NCI-H128 (cell line): ENCODE measurements at regions not wholly inside any gene's neighbourhood (a gene's known extent, or its start where the extent isn't known, plus 50 kb on each side); places are given as distances from the start of the nearest gene placed in this dataset.
"Not testable (repeated sequence)": the region's sequence is repeated elsewhere in the genome, so short reads cannot be mapped to it uniquely, and the experiment has no call there.

Source experiments
- DNase-seq: peaks from one replicate; lab custom pipeline; 2025; ENCODE audit not compliant: unreplicated experiment; lab: John Stamatoyannopoulos, UW

DNA sequence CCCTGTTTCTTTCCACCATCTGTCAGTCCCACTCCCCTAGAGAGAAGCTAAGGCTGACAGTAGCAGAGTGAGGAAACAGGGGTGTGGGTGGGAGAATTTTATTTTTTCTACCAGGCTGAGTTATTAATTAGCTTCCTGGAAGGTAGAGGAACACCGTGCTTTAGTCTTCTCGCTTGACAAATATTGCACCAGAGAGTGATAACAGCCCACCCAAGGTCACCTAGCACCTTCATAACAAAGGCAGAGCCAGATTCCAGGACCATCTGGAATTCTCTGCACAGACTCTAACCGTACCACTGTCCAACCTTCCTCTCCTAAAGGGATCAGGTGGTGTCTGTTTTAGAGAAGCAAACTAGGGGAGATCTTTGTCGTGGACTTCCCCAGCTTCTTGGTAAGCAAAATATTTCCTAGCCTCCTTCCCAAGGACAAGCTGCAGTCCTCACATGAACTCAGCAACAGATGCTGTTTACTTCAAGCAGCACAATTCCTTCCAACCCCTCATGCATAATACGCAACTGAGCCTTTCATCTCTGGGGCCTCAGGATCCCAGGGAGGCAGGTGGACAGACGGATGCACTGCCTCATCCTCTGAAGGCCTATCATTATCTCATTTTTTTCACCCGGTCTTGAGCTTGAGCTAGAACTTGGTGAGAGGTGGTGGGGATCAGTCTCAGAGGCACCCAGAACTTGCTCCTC, 308.7 kb upstream of the BRINP1 start:
- no peak for DNase-seq

GRCh38 chr9:119675951-119676350, 306.7 kb upstream of the BRINP1 start:
- DNase-seq, result peak; percentile 43

GRCh38 chr9:119672763-119673162, 303.5 kb upstream of the BRINP1 start:
- not testable (repeated sequence) for DNase-seq

DNA sequence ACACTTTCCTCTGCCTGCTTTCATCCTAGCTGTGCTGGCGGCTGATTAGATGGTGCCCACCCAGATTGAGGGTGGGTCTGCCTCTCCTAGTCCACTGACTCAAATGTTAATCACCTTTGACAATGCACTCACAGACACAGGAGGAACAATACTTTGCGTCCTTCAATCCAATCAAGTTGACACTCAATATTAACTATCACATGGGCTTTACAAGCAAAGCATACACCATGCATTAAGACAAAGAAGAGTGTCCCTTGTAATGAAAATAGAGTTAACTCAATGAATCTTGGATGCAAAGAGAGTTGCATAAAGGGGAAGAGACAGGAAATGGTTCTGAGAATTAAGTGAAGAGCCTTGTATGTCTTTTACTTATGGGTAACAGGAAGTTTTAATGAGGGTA, 298.7 kb upstream of the BRINP1 start:
- DNase-seq, result no peak

DNA sequence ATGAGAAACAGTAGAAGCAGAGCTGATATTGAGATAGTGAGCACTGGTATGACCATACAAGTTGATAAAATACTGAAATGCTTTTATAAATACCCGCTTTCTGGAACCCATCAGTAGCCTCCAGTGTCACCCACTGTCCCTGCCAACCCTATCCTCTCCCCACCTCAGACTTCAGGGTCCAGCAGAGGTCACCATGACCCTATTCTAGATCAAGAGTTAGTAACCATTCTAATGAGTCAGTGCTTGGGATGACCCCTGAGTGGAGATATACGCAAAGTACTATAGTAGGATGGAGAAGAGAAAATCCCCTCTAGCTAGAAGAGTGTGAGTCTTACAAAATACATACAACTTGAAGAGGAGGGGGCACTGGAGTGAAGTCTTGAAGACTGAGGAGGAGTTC, 297.9 kb upstream of the BRINP1 start:
- no peak for DNase-seq

DNA sequence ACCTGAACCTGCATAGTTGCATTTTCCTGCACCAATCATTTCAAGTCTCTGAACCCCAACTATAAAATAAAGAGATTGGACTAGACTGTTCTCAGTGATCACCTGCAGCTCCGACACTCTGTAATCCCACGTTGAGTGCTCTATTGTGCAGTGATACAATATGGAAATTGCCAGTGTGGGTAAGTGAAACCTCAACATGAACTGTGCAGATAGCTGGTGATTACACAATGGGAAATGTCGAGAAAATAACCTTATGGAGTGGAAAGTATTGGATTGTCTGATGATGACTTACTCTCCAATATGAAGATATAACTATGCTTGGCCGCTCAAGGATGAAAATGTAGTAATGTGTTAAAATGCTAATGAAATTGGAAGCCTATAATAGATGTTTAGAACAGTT, 293.1 kb upstream of the BRINP1 start:
- DNase-seq, result no peak

DNA sequence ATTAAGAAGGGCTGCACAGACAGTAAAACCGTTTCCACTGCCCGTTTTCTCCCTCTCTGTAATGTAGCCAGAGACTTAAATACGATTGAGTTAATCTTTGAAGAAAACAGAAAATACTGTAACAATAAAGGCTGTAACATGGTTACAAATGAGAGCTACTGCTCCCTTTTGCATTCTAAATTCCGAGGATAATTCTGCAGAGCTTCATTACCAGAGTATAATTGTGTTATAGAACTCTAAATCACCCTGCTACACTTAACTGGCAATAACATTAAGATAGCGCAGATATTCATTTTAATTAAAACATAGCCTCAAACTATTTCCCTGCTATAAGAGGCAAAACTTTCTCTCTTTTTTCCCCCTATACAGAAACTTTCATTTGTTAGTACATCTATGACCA, 283.7 kb upstream of the BRINP1 start:
- DNase-seq, result no peak

GRCh38 chr9:119649205-119649604, 280.0 kb upstream of the BRINP1 start:
- no peak for DNase-seq

DNA sequence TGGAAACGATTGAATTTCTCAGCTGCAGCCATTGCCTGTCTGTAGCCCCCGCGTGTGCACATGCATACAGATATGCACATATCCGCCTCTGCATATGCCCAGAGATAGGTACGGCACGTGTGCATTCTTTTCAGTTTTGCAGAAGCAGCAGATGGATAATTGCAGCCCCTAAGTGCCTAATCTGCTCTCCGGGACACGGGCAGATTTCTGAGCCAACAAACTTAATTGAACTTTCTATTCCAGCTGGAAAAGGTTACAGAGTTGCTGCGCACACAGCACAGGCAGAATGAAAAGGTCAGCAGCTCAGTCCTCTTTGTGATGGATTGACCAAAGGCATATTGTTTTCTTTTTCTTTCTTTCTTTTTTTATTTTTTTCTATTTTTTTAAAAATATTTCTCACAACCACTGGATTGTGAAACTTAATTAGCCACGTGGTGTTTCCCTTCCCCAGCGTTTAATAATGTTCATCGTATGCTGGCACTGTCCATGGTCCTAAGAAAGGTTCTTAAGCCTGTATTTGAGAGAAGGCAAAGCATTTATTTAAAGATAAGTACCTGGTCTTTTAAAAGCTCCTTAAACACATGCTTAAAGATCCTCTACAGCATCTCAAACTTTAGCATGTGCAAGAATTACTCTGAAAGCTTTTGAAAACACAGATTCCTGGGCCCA, 270.2 kb upstream of the BRINP1 start:
- no peak for DNase-seq

GRCh38 chr9:119634006-119634405, 264.8 kb upstream of the BRINP1 start:
- DNase-seq, result no peak

- no peak for DNase-seq
Observed at GRCh38 chr9:119611565-119611964, 242.3 kb upstream of the BRINP1 start.

DNA sequence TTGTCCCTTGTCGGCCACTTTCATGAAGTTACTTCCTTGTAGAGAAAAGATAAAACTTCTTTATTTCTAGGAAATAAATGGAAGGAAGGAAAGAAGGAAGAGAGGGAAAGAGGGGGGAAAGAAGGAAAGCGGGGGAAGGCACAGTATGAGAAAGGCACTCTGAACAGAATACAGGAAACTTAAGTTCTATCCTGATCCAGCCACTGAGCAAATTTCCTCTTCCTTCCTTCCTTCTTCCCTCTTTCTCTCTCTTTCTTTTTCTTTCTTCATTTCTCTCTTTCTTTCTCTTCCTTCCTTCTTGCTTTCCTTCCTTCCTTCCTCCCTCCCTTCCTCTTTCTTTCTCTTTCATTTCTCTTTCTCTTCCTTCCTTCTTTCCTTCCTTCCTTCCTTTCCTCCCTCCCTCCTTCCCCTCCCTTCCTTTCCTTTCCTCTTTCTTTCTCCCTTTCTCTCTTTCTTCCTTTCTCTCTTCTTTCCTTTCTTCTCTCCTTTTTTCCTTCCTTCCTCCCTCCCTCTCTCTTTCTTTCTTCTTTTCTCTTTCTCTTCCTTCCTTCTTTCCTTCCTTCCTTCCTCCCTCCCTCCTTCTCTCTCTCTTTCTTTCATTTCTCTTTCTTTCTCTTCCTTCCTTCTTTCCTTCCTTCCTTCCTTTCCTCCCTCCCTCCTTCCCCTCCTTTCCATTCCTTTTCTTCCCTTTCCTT, 240.2 kb upstream of the BRINP1 start:
- DNase-seq, result no peak

GRCh38 chr9:119601632-119602031, 232.4 kb upstream of the BRINP1 start:
- DNase-seq, result no peak

- DNase-seq, result no peak
Observed at GRCh38 chr9:119597499-119597898, 228.3 kb upstream of the BRINP1 start.

DNA sequence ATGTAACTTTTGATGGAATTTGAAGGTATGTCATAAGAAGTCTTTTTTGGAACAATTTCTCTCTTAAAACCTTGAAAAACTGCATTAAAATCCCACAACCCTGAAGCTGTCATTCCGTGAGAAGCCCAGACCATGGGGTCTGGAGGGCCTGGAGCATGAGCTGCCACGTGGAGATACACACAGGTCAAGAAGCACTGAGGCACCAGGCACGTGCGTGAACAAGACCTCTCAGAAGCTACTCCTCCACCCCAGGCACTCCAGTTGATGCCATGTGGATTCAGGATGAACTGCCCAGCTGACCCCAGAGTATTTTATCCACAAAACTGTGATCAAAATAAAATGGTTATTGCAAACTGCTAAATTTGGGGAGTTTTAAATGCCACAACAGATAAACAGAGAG, 227.5 kb upstream of the BRINP1 start:
- DNase-seq, result no peak

DNA sequence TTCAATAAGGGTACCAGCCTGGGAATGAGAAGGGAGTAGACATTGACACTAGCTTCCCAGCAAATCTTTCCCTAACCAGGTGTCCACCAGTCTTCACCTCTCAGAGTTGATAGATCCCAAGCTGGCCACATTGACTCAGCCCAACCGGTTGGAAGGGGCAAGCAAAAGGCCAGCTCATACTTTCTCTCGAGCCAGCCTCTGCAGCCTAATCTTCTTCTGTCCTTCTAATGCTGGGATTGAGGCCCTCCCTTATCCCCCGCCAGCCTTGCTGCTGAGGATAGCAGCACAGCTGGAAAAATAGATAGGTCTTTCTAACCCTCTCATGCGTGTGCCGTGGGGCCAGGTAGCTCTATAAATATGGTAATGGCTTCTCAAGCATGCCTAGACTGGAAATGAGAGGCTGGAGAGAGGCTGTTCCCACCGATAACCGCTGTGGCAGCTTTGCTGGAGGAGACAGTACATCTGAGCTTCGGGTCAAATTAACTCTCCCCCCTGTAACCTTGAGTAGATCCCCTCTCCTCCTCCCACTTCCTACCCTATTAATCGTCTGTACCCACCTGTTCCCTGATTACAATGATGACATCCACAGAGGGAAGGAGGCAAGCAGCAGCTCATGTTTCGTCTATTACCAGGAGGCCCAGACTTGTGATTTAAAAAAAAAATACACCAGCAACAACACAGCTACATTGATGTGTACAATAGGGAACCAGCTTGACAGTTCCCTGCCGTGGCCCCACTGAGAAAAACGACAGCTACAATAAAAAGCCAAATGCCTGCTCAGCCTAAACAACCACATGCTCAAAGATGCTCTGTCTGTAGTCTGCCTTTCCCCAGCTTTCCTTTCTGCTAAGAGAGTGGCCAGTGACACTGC, 219.9 kb upstream of the BRINP1 start:
- DNase-seq, result peak; percentile 55

DNA sequence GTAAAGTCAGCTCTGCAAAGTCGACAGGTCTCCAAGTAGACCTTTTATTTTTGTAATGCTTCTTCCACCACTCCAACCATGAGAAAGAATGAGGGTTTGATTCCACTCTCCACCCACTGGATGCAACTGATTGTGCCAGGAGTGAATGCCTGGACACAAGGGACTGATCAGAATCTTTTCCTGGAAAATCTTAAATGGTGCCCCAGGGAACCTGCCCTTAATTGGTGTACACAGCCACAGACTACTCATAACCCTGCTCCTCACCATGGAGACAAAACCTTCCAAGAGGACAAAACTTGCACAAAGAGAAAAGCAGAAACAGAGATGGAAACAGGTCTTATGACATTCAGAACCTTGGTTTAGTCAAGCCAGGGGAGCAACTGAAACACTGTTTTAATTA, 208.6 kb upstream of the BRINP1 start:
- no peak for DNase-seq

DNA sequence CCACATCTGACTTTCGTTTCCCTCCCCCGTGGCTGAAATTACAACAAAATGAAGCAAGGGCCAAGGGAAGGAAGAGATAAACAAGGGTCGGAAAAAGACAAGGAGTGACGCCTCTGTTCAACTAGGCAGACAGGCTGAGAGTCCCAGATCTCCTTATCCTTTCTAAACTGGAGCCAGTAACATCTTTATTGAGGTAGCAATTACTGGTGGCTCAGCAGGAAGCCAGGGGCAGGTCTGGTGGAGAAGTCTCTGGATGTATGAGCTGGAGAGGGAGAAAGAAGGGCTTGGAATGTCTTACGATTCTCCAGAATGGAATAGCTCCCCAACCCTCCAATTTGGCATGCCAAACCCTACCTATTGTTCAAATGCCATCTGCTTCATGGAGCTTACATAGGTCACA, 190.8 kb upstream of the BRINP1 start:
- DNase-seq, result no peak

DNA sequence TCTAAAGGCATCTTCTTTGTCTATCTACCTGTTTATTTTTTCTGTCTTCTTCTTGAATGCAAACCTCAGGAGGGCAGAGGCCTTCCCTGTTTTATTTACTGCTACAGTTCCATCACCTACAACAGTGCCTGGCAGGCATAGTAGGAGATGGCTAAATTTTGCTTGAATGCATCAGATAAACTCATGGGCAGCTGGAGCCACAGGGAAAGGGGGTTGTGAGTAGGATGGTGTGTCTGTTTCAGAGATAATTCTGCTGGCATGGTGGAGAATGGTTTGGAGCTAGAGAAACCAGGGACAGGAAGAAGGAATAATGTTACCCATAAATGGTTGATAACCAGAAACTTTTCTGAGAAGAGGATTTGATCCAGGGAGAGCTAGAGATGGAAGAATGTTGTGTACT, 189.8 kb upstream of the BRINP1 start:
- DNase-seq, result no peak

DNA sequence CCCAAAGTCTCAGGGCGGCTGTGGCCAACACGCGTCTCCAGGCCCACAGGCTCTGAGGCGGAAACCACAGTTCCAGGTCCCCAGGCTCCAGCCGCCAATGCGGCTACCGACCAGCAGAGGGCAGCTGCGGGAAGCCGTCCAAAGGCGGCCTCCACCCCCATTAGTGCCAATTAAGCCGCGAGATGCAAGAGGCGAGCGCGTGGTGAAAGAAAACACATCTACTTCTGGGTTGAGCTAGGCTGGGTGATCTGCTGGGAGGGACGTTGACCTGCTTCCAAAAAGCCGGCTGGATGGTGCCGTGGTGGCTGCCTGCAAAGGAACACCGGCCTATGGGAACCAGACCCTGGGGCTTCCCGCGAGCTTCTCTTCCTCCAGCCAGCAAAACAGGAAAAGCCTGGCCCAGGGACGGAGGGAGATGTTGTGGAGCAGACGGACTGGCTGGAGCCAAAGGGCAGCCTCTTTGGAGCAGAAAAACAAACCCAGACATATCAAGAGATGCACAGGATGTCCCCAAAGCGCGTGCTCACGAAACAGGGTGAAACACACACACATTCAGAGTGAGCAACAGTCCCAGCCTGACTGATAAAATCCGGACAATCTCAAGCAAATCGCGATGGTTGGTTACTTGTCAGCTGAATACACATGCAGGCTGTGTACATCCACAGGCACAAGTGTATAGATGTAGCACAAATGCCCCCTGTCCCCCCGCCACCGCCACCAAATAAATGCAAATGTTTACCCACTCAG, 187.1 kb upstream of the BRINP1 start:
- peak; percentile 75 for DNase-seq

- DNase-seq, result no peak
Observed at GRCh38 chr9:119544492-119544891, 175.3 kb upstream of the BRINP1 start.
